Uterus (tissue), 2 donors: ENCODE measurements at regions not wholly inside any gene's neighbourhood (a gene's known extent, or its start where the extent isn't known, plus 50 kb on each side); places are given as distances from the start of the nearest gene placed in this dataset.

Experiments used
- POLR2A ChIP-seq, 2 donors: fragments of 450-650 bp; IDR thresholded peaks; one replicate each; pipeline ENCODE4 v1.6.1; 2016; ENCODE audit warnings: antibody characterized with exemption in 2 of 2, mild to moderate bottlenecking in 1 of 2, moderate library complexity in 1 of 2
- TF ChIP-seq, protein P1 (sequence below), 4 experiments: fragments of 200-600 bp in 2 of 4; fragments of 450-650 bp in 2 of 4; sonication (generic) in 2 of 4; IDR thresholded peaks; one replicate each; pipeline ENCODE4 v1.5.1; 2016 to 2019; ENCODE audit warnings: antibody characterized with exemption in 4 of 4, mild to moderate bottlenecking in 2 of 4, moderate library complexity in 1 of 4

DNA sequence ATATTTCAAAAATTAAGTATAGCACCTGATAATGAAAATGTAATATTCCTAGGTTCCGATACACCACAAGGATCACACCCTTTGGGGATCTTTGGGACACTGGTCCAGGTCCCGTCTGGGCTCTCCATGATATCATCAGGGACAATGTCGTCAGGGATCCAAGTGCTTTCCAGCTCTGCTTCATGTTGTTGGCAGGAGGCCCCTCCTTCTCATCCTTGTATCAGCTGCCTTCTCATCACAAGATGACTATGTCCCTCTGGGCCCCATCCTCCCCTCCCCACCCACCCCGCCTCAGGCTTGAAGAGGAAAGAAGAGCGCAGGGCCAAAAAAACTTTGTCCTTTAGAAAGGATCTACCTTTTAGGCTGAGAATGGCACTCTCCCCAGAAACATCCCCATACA, 128.3 kb upstream of the KLF3 start:
- TF ChIP-seq, protein P1, sequence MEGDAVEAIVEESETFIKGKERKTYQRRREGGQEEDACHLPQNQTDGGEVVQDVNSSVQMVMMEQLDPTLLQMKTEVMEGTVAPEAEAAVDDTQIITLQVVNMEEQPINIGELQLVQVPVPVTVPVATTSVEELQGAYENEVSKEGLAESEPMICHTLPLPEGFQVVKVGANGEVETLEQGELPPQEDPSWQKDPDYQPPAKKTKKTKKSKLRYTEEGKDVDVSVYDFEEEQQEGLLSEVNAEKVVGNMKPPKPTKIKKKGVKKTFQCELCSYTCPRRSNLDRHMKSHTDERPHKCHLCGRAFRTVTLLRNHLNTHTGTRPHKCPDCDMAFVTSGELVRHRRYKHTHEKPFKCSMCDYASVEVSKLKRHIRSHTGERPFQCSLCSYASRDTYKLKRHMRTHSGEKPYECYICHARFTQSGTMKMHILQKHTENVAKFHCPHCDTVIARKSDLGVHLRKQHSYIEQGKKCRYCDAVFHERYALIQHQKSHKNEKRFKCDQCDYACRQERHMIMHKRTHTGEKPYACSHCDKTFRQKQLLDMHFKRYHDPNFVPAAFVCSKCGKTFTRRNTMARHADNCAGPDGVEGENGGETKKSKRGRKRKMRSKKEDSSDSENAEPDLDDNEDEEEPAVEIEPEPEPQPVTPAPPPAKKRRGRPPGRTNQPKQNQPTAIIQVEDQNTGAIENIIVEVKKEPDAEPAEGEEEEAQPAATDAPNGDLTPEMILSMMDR (IDR thresholded peaks at IDR 0.05) = no peak
- TF ChIP-seq POLR2A (IDR thresholded peaks at IDR 0.05) = no peak
